ENCODE measurements at regions not wholly inside any gene's neighbourhood (a gene's known extent, or its start where the extent isn't known, plus 50 kb on each side); places are given as distances from the start of the nearest gene placed in this dataset.

GRCh38 chr2:174667250-174667860 lies 69.8 kb upstream of the WIPF1 start:
- no peak for DNase-seq

GRCh38 chr2:174666845-174667244 lies 69.2 kb upstream of the WIPF1 start:
- no peak for DNase-seq

GRCh38 chr2:174666312-174666711 lies 68.7 kb upstream of the WIPF1 start:
- no peak for DNase-seq

- no peak for DNase-seq
Observed at GRCh38 chr2:174664084-174664759, 66.6 kb upstream of the WIPF1 start.

- DNase-seq = peak; percentile 91
Observed at GRCh38 chr2:174663550-174663949, 65.9 kb upstream of the WIPF1 start.

- DNase-seq = no peak
Observed at GRCh38 chr2:174662859-174663258, 65.3 kb upstream of the WIPF1 start.

- peak; percentile 91 for DNase-seq
Observed at GRCh38 chr2:174662459-174662858, 64.9 kb upstream of the WIPF1 start.

GRCh38 chr2:174660984-174661675 lies 63.5 kb upstream of the WIPF1 start:
- no peak for DNase-seq

GRCh38 chr2:174659069-174659900 lies 61.7 kb upstream of the WIPF1 start:
- no peak for DNase-seq

- no peak for DNase-seq
Observed at GRCh38 chr2:174656676-174657176, 59.1 kb upstream of the WIPF1 start.

GRCh38 chr2:174656035-174656434 lies 58.4 kb upstream of the WIPF1 start:
- DNase-seq = no peak

GRCh38 chr2:174654419-174654941 lies 56.9 kb upstream of the WIPF1 start:
- DNase-seq = peak; percentile 41

GRCh38 chr2:174648896-174649295 lies 51.3 kb upstream of the WIPF1 start:
- DNase-seq = no peak
